KMS-11 (cell line): ENCODE measurements at regions not wholly inside any gene's neighbourhood (a gene's known extent, or its start where the extent isn't known, plus 50 kb on each side); places are given as distances from the start of the nearest gene placed in this dataset.
A peak's percentile ranks its signal among the peaks of the same experiment; 100 is the strongest.

Experiments used
- H2AFZ ChIP-seq: fragments of 200-600 bp; sonication (generic); 2 replicates; pipeline ENCODE4 v1.6.1; 2016; ENCODE audit warnings: antibody characterized with exemption, mixed run types, low read depth
- H3K27ac ChIP-seq: fragments of 200-600 bp; sonication (generic); 2 replicates; pipeline ENCODE4 v1.6.1; 2016; ENCODE audit warnings: mild to moderate bottlenecking, mixed run types
- H3K27me3 ChIP-seq: fragments of 200-600 bp; sonication (generic); 2 replicates; pipeline ENCODE4 v1.6.1; 2017; ENCODE audit warnings: mild to moderate bottlenecking, low read depth, mixed run types, moderate library complexity; ENCODE audit not compliant: insufficient read depth
- H3K36me3 ChIP-seq: fragments of 200-600 bp; sonication (generic); 2 replicates; pipeline ENCODE4 v1.6.1; 2017; ENCODE audit warnings: mild to moderate bottlenecking, mixed run types; ENCODE audit not compliant: insufficient read depth
- H3K4me1 ChIP-seq: fragments of 200-600 bp; sonication (generic); 2 replicates; pipeline ENCODE4 v1.6.1; 2016; ENCODE audit warnings: mild to moderate bottlenecking, low read depth, mixed run types; ENCODE audit not compliant: poor library complexity, severe bottlenecking
- H3K4me2 ChIP-seq: fragments of 200-600 bp; sonication (generic); 2 replicates; pipeline ENCODE4 v1.7.0; 2016; ENCODE audit warnings: mild to moderate bottlenecking, mixed run types
- H3K4me3 ChIP-seq: fragments of 200-600 bp; sonication (generic); IDR thresholded peaks from 2 replicates; pipeline ENCODE4 v1.6.1; 2017; ENCODE audit warnings: low read depth, low read length, mixed read lengths; ENCODE audit not compliant: insufficient read depth
- H3K79me2 ChIP-seq: fragments of 200-600 bp; sonication (generic); 2 replicates; pipeline ENCODE4 v1.6.1; 2016; ENCODE audit warnings: low read depth, mixed run types; ENCODE audit not compliant: insufficient read depth
- H3K9ac ChIP-seq: fragments of 200-600 bp; sonication (generic); 2 replicates; pipeline ENCODE4 v1.6.1; 2016; ENCODE audit warnings: mild to moderate bottlenecking, mixed run types
- H4K20me1 ChIP-seq: fragments of 200-600 bp; sonication (generic); 2 replicates; pipeline ENCODE4 v1.6.1; 2016; ENCODE audit warnings: mild to moderate bottlenecking, mixed run types; ENCODE audit not compliant: insufficient read depth
- CTCF ChIP-seq: fragments of 200-600 bp; sonication (generic); conservative IDR thresholded peaks from 2 replicates; pipeline ENCODE4 v1.6.1; 2017; ENCODE audit warnings: low read depth, mild to moderate bottlenecking, antibody characterized with exemption, low read length, moderate library complexity, mixed read lengths

- H3K4me3 ChIP-seq, result no peak overlapping the region
- H3K79me2 ChIP-seq, result no peaks in the 10 kb centered on the region
- peaks cover 12% of the 10 kb centered on the region for H3K4me1 ChIP-seq
- H3K9ac ChIP-seq, result no peak overlapping the region
- H3K4me2 ChIP-seq, result no peak overlapping the region; the same call in 1 of the 2 replicates
- H4K20me1 ChIP-seq, result no peaks in the 10 kb centered on the region
- H2AFZ ChIP-seq, result no peak overlapping the region
- H3K36me3 ChIP-seq, result no peaks in the 10 kb centered on the region
- no peak overlapping the region for H3K27ac ChIP-seq
- peak; percentile 76 for TF ChIP-seq CTCF
- no peaks in the 10 kb centered on the region for H3K27me3 ChIP-seq
Observed at GRCh38 chr10:113385021-113385999, 167.5 kb upstream of the HABP2 start.

GRCh38 chr10:113386005-113386404 is 166.8 kb upstream of the HABP2 start:
- Histone ChIP-seq H3K79me2 (no peaks in the 10 kb centered on the region), H3K4me2 (no peak overlapping the region), H3K27ac (no peak overlapping the region), H3K36me3 (no peaks in the 10 kb centered on the region), H3K9ac (no peak overlapping the region), H4K20me1 (no peaks in the 10 kb centered on the region), H3K27me3 (no peaks in the 10 kb centered on the region), H3K4me3 (no peak overlapping the region), H3K4me1 (peaks cover 12% of the 10 kb centered on the region), H2AFZ (no peak overlapping the region)
- no peak for TF ChIP-seq CTCF

- H3K4me1 ChIP-seq, result no peaks in the 10 kb centered on the region
- no peak overlapping the region for H2AFZ ChIP-seq
- no peaks in the 10 kb centered on the region for H3K79me2 ChIP-seq
- H3K27me3 ChIP-seq, result no peaks in the 10 kb centered on the region
- TF ChIP-seq CTCF, result no peak
- no peaks in the 10 kb centered on the region for H4K20me1 ChIP-seq
- H3K9ac ChIP-seq, result no peak overlapping the region
- no peaks in the 10 kb centered on the region for H3K36me3 ChIP-seq
- H3K4me2 ChIP-seq, result no peak overlapping the region
- no peak overlapping the region for H3K4me3 ChIP-seq
- H3K27ac ChIP-seq, result no peak overlapping the region
Observed at GRCh38 chr10:113389969-113390368, 162.9 kb upstream of the HABP2 start.

GRCh38 chr10:113390896-113391295 is 162.0 kb upstream of the HABP2 start:
- no peak overlapping the region for H3K27ac ChIP-seq
- no peaks in the 10 kb centered on the region for H4K20me1 ChIP-seq
- no peak overlapping the region for H2AFZ ChIP-seq
- TF ChIP-seq CTCF, result no peak
- H3K4me1 ChIP-seq, result no peaks in the 10 kb centered on the region
- H3K36me3 ChIP-seq, result no peaks in the 10 kb centered on the region
- no peaks in the 10 kb centered on the region for H3K79me2 ChIP-seq
- no peaks in the 10 kb centered on the region for H3K27me3 ChIP-seq
- no peak overlapping the region for H3K4me2 ChIP-seq
- H3K4me3 ChIP-seq, result no peak overlapping the region
- H3K9ac ChIP-seq, result no peak overlapping the region
